HCEC 1CT (cell line): ENCODE measurements at regions not wholly inside any gene's neighbourhood (a gene's known extent, or its start where the extent isn't known, plus 50 kb on each side); places are given as distances from the start of the nearest gene placed in this dataset.
A peak's percentile ranks its signal among the peaks of the same experiment; 100 is the strongest.

Experiments
- DNase-seq: peaks from one replicate; pipeline ENCODE4 v3.0.0-alpha.2; 2017

DNA sequence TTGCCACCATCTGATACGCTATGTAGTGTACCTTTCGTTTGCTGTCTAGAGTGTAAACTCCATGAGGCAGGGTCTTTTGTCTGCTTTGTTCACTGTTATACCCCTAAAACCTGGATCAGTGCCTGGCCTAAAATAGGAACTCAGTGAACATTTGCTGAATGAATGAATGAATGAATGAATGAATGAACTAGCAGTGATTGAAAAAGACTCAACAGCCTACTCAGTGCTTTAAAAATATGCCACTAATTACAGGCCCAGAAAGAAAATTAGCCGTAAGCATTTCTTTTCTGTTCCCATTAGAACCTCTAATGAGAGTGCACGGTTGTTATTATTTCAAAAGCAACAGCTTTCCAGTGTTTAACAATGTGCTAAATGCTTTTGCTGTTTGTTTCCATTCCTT is 69.3 kb upstream of the SYT6 start:
- no peak for DNase-seq

DNA sequence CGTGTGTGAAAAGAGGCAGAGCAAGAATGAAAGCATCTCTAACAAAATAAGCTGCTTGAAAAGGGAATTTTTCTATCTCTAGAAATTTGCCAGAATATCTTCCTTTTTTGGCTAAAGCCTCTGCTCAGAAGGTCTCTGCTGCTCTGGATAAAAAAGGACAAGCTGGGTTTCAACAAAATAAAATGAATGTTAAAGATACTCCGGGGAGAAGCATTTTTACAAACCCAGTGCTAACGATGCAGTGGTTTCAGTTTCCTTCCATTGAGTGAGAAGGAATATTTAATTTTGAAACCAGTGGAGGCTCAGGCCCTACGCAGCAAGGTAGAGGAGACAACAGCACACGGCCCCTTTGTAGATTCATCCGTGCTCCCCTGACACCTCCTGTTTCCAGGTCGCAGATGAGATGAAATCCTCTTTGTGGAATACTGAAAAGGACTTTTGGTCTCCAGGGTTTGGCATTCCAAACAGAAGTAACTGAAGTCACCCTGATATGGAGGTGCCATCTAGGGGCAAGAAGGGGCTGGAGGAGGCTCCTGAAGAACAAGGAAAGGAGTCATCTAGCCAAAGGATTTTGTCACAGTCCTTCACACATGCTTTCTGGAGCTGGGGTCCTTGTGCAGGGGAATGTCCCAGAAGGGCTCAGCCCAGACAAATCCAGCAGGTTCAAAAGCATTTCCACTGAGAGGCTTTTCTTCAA is 65.7 kb upstream of the SYT6 start:
- peak; percentile 9 for DNase-seq

DNA sequence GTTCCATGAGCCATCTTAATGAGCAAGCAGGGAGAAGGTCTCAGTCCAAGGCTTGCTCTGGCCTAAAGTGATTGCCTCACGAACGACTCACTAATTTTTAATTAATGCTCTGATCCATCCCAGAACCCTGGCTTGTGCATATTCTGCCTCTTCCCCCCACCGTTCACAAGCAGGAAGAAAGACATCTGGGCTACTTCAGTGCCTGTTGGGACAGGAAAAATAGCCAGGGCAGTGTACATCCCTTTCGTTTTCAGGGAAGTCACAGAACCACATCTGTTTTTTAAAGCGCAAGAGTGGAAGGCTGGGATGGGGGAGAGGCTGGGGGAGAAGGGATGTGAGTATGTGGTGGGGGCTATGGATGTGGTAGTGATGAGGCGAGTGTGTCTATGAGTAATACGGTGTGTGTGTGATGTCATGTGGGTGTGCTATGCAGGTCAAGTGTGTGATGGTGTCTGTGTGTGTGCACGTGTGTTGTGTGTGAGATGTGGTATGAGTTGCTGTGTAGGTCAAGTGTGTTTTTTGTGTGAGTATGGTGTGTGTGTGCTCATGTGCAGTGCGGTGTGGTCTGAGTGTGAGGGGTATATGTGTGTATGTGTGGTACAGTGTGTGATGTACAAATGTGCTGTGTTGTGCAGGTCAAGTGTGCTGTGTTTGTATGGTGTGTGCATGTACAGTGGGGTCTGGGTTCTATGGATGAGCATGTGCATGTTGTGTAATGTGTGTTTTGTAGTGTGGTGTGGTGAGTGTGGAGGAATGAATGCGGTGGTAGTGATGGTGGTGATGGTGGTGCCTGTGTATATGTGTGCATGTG is 64.9 kb upstream of the SYT6 start:
- no peak for DNase-seq

DNA sequence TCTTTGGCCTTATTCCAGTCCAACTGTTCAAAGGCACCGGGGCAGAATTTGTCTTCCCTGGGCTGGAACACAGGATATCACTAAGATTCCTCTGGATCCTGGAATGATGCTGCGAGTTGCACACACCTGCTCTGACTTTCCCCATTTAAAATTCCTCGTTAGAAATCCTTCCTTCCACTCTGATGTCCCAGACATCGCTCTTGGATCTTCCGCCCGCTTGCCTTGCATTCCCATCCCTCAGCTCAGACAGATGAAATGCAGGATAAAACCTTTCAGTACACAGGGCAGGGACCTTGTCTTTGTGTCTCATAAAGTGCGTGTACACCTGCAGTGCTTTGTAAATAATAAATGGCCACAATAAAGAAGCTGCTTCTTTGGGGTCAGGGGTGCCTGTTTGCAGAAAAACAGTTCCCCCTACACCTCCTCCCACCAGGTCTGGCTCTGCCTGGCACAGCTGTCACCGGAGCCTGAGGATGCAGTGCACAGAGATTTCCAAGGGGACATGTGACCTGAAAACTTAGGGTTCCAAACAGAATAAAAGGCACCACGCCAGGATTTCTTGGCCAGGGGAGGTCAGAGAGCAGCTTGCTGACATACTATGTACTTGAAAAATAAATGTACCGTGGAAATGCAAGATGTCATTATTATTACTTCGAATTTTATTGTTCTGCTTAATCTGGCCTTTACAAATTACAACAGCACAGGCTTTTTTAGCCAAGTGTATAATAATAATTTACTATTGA is 62.9 kb upstream of the SYT6 start:
- DNase-seq, result no peak

- DNase-seq, result peak; percentile 9
Measured at GRCh38 chr1:114215436-114215835, 61.8 kb upstream of the SYT6 start.

- DNase-seq, result no peak
Measured at GRCh38 chr1:114214016-114214415, 60.3 kb upstream of the SYT6 start.

GRCh38 chr1:114209971-114210370 is 56.3 kb upstream of the SYT6 start:
- DNase-seq, result no peak

DNA sequence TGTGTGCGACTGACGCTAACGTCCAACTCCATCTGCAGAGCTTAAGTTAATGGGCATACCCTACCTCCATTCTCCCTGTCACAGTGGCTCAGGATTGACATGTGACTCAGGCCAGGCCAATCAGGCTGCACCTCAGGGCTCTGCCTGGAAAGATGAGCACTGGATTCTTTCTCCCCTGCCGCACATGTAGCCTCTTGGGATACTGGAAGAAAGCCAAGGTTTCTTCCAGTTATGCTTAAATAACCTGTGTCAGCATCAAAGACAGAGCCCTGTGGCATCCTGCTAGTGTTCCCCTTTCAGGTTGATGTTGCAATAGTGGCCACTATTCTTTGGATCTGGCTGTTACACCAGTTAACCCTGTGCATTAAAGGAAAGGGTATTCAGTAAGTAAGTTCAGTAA is 55.0 kb upstream of the SYT6 start:
- DNase-seq, result no peak

- no peak for DNase-seq
Measured at GRCh38 chr1:114208106-114208505, 54.4 kb upstream of the SYT6 start.

DNA sequence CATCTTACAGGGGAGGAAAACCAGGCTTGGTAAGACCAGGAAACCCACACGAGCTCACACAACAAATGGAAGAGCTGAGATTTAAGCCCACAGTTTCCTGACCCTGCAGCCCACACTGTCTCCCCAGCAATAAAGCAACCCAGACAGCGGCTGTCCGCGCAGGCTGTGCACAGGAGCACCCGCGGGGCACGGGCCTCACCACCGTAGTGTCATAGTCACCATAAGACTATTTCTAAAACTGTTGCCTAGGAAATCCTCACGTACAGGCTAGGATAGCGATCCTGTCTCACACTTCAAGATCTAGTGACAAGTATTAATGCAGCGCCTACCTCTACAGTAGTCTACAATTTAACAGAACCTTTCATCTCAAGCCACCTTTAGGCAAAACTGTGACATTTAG is 54.0 kb upstream of the SYT6 start:
- no peak for DNase-seq

- no peak for DNase-seq
Measured at GRCh38 chr1:114206392-114206791, 52.7 kb upstream of the SYT6 start.

DNA sequence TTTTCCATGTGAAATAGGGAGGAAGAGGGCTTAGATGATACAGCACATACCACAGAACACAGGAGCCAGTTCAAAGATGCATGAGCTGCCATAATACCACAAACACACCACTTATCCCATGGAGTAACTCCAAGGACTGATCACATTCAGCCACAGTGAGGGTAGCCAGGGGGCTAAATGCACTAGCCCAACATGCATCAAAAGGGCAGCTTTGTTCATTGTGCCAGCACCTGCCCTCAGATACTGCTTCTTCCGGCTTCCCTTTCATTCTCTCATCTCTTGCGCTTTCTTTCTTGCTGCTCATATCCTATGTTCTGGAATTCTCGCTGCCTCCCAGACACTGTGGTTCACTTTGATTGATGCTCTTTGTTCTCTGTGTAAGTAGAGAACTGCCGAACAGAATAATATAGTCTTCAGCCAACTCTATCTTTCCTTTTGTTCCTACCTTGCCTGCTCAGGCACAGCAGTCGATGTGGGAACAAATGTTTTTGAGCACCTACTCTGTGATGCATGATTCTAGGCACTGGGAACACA is 50.0 kb upstream of the SYT6 start:
- no peak for DNase-seq
